Fibroblast of lung (primary cell): ENCODE measurements at regions not wholly inside any gene's neighbourhood (a gene's known extent, or its start where the extent isn't known, plus 50 kb on each side); places are given as distances from the start of the nearest gene placed in this dataset.

Source experiments
- EZH2 ChIP-seq: IDR thresholded peaks from 2 replicates; pipeline ENCODE4 v1.5.1; 2012; ENCODE audit warnings: low read length, control low read depth, mild to moderate bottlenecking; ENCODE audit errors: missing control alignments
- TF ChIP-seq, protein P1 (sequence below), 2 donors: IDR thresholded peaks in 1 of 2; conservative IDR thresholded peaks in 1 of 2; 1 replicate in 1 of 2; 2 replicates in 1 of 2; pipeline ENCODE4 v1.5.1; 2011 to 2012; ENCODE audit warnings: low read length in 2 of 2, control low read depth in 1 of 2, inconsistent platforms in 1 of 2, low read depth in 1 of 2, mild to moderate bottlenecking in 1 of 2

DNA sequence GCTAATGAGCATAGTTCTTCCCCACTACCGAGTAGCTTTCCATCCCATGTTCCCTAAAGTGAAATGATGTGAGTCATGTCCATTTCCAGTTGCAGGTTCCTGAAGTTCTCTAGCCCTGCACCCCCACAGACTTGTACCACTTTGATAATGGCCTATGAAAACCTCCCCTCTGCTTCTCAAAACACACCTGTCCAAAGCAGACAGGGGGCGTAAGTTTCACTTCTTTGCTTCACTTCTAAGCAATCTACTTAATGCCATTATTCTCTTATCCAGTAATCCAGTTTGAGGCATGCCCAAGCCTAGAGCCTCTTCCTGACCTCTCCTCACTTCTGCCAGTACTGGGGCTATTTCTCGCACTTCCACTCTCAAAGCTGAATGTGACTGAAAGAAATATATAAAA, 305.1 kb downstream of the IGSF11 start:
- TF ChIP-seq, protein P1, sequence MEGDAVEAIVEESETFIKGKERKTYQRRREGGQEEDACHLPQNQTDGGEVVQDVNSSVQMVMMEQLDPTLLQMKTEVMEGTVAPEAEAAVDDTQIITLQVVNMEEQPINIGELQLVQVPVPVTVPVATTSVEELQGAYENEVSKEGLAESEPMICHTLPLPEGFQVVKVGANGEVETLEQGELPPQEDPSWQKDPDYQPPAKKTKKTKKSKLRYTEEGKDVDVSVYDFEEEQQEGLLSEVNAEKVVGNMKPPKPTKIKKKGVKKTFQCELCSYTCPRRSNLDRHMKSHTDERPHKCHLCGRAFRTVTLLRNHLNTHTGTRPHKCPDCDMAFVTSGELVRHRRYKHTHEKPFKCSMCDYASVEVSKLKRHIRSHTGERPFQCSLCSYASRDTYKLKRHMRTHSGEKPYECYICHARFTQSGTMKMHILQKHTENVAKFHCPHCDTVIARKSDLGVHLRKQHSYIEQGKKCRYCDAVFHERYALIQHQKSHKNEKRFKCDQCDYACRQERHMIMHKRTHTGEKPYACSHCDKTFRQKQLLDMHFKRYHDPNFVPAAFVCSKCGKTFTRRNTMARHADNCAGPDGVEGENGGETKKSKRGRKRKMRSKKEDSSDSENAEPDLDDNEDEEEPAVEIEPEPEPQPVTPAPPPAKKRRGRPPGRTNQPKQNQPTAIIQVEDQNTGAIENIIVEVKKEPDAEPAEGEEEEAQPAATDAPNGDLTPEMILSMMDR (conservative IDR thresholded peaks at IDR 0.05 in 1 of 2, IDR thresholded peaks at IDR 0.05 in 1 of 2; ENCODE audit: low read depth in 1 of 2, low read length in 2 of 2), result no peak
- TF ChIP-seq EZH2, result no peak
